Endothelial cell of umbilical vein (primary cell): ENCODE measurements at regions not wholly inside any gene's neighbourhood (a gene's known extent, or its start where the extent isn't known, plus 50 kb on each side); places are given as distances from the start of the nearest gene placed in this dataset.

Experiments
- CTCF ChIP-seq, 2 donors: IDR thresholded peaks; 1 replicate in 1 of 2; 2 replicates in 1 of 2; pipeline ENCODE4 v1.5.1; 2011; ENCODE audit warnings: low read length in 2 of 2, mild to moderate bottlenecking in 2 of 2, moderate library complexity in 2 of 2, control low read depth in 1 of 2, inconsistent platforms in 1 of 2, low read depth in 1 of 2; ENCODE audit not compliant: insufficient read depth in 1 of 2; ENCODE audit errors: extremely low read depth in 1 of 2
- FOS ChIP-seq: IDR thresholded peaks from 2 replicates; pipeline ENCODE4 v1.6.1; 2011; ENCODE audit warnings: mild to moderate bottlenecking, low read length, moderate library complexity, borderline replicate concordance; ENCODE audit not compliant: insufficient read depth
- POLR2A ChIP-seq: IDR thresholded peaks from 2 replicates; pipeline ENCODE4 v1.6.1; 2012; ENCODE audit warnings: low read depth, mild to moderate bottlenecking, control low read depth, low read length

DNA sequence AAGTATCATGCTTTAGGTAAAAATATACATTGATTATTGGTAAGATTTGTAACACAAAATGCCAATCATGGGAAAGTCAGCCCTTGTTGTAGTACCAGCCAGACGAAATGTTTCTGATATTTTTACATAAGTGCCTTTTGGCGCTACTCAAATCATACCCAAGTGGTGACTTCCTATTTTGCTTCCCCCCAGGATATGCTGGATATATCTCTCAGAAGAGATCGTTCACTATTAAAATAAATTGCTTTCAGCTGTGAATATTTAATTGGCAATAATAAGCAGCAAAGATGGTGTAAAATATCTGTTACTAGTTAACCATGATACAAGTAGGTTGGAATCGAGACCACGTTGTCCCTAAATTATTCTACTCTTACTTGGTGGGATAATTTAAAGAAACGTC, 909.2 kb upstream of the LRRN3 start:
- TF ChIP-seq CTCF (IDR thresholded peaks at IDR 0.05; ENCODE audit: extremely low read depth in 1 of 2, insufficient read depth in 1 of 2, low read depth in 1 of 2, low read length in 2 of 2) (no peak), FOS (no peak), POLR2A (no peak)
